Liver (tissue), 8 donors: ENCODE measurements at regions not wholly inside any gene's neighbourhood (a gene's known extent, or its start where the extent isn't known, plus 50 kb on each side); places are given as distances from the start of the nearest gene placed in this dataset.

Experiments
- DNase-seq: peaks from one replicate; pipeline ENCODE4 v3.0.0-alpha.2; 2017; ENCODE audit warnings: low spot score
- H3K27ac ChIP-seq, 2 donors: one replicate each; pipeline ENCODE4 v1.7.0; 2013; ENCODE audit warnings: inconsistent platforms in 2 of 2, low read length in 2 of 2, control low read depth in 1 of 2, low read depth in 1 of 2, mild to moderate bottlenecking in 1 of 2
- H3K27me3 ChIP-seq, 4 donors: one replicate each; pipeline versions ENCODE4 v1.6.1 to v1.7.0; 2013; ENCODE audit warnings: low read length in 3 of 4, inconsistent platforms in 1 of 4, mild to moderate bottlenecking in 1 of 4, moderate library complexity in 1 of 4; ENCODE audit not compliant: control insufficient read depth in 4 of 4, insufficient read depth in 4 of 4
- H3K36me3 ChIP-seq, 4 donors: one replicate each; pipeline versions ENCODE4 v1.6.1 to v1.7.0; 2013; ENCODE audit warnings: low read length in 3 of 4, mild to moderate bottlenecking in 3 of 4, low read depth in 1 of 4, moderate library complexity in 1 of 4; ENCODE audit not compliant: control insufficient read depth in 4 of 4, insufficient read depth in 3 of 4
- H3K4me1 ChIP-seq, 4 donors: one replicate each; pipeline versions ENCODE4 v1.6.1 to v1.7.0; 2013; ENCODE audit warnings: low read length in 3 of 4, mild to moderate bottlenecking in 3 of 4, moderate library complexity in 1 of 4; ENCODE audit not compliant: control insufficient read depth in 4 of 4, insufficient read depth in 4 of 4
- H3K4me3 ChIP-seq, 3 donors: one replicate each; pipeline versions ENCODE4 v1.6.1 to v1.7.0; 2013; ENCODE audit warnings: low read length in 3 of 3, control low read depth in 1 of 3, low read depth in 1 of 3, mild to moderate bottlenecking in 1 of 3
- H3K9ac ChIP-seq, 2 donors: one replicate each; pipeline ENCODE4 v1.7.0; 2013; ENCODE audit warnings: low read length in 2 of 2, mild to moderate bottlenecking in 2 of 2, moderate library complexity in 2 of 2, control low read depth in 1 of 2, low read depth in 1 of 2
- H3K9me3 ChIP-seq, 4 donors: one replicate each; pipeline versions ENCODE4 v1.6.1 to v1.7.0; 2013; ENCODE audit warnings: low read length in 3 of 4; ENCODE audit not compliant: control insufficient read depth in 4 of 4
- CTCF ChIP-seq: fragments of 150-350 bp; IDR thresholded peaks from 2 replicates; pipeline ENCODE4 v1.5.1; 2017; ENCODE audit warnings: improper control_type of control experiment, low read depth, low read length; ENCODE audit not compliant: missing input control
- EGR1 ChIP-seq, 2 donors: IDR thresholded peaks; 2 replicates each; pipeline ENCODE4 v1.6.1; 2016 to 2018; ENCODE audit warnings: antibody characterized with exemption in 2 of 2, low read depth in 2 of 2
- FOXA2 ChIP-seq: IDR thresholded peaks from 2 replicates; pipeline ENCODE4 v1.6.1; 2016; ENCODE audit warnings: antibody characterized with exemption
- GABPA ChIP-seq, 2 donors: IDR thresholded peaks in 1 of 2; conservative IDR thresholded peaks in 1 of 2; 2 replicates each; pipeline ENCODE4 v1.6.1; 2016; ENCODE audit warnings: antibody characterized with exemption in 2 of 2, mild to moderate bottlenecking in 1 of 2, moderate library complexity in 1 of 2
- HNF4G ChIP-seq: IDR thresholded peaks from 2 replicates; pipeline ENCODE4 v1.6.1; 2016; ENCODE audit warnings: antibody characterized with exemption
- JUND ChIP-seq, 2 donors: IDR thresholded peaks; 2 replicates each; pipeline ENCODE4 v1.6.1; 2016; ENCODE audit warnings: antibody characterized with exemption in 2 of 2
- MAX ChIP-seq: IDR thresholded peaks from 2 replicates; pipeline ENCODE4 v1.6.1; 2016; ENCODE audit warnings: antibody characterized with exemption
- RAD21 ChIP-seq, 2 donors: IDR thresholded peaks; 2 replicates each; pipeline ENCODE4 v1.6.1; 2016; ENCODE audit warnings: antibody characterized with exemption in 2 of 2, mild to moderate bottlenecking in 2 of 2
- REST ChIP-seq: IDR thresholded peaks from 2 replicates; pipeline ENCODE4 v1.6.1; 2016; ENCODE audit warnings: antibody characterized with exemption, mild to moderate bottlenecking
- RXRA ChIP-seq, 2 donors: IDR thresholded peaks; 2 replicates each; pipeline ENCODE4 v1.6.1; 2017 to 2018; ENCODE audit warnings: antibody characterized with exemption in 2 of 2, mild to moderate bottlenecking in 1 of 2
- SP1 ChIP-seq: IDR thresholded peaks from 2 replicates; pipeline ENCODE4 v1.6.1; 2018; ENCODE audit warnings: antibody characterized with exemption, mild to moderate bottlenecking
- TAF1 ChIP-seq: conservative IDR thresholded peaks from 2 replicates; pipeline ENCODE4 v1.6.1; 2016; ENCODE audit warnings: antibody characterized with exemption, mild to moderate bottlenecking
- YY1 ChIP-seq: IDR thresholded peaks from 2 replicates; pipeline ENCODE4 v1.6.1; 2016; ENCODE audit warnings: antibody characterized with exemption, mild to moderate bottlenecking
- WGBS: extraction: QIAGEN DNeasy Blood & Tissue Kit; methylation state at CpG from one replicate; pipeline ENCODE4 v1.1.7; 2013; 5-methylcytosine and 5-hydroxymethylcytosine counted together
- donor health status: healthy.
- donor health status: healthy.
- donor health status: healthy.
- donor health status: healthy.
- donor health status: healthy.

- Histone ChIP-seq H3K9me3 (no peaks in the 10 kb centered on the region), H3K27ac (no peak overlapping the region), H3K4me3 (no peak overlapping the region), H3K9ac (no peak overlapping the region), H3K27me3 (no peaks in the 10 kb centered on the region), H3K4me1 (no peaks in the 10 kb centered on the region), H3K36me3 (no peaks in the 10 kb centered on the region)
- DNase-seq, result no peak
- TF ChIP-seq CTCF (no peak), EGR1 (IDR thresholded peaks at IDR 0.05; ENCODE audit: low read depth in 2 of 2) (no peak), TAF1 (no peak), FOXA2 (no peak), RXRA (IDR thresholded peaks at IDR 0.05) (no peak), REST (no peak), YY1 (no peak), GABPA (IDR thresholded peaks at IDR 0.05 in 1 of 2, conservative IDR thresholded peaks at IDR 0.05 in 1 of 2) (no peak), HNF4G (no peak)
These were observed 1487.3 kb downstream of the PCDH7 start for GRCh38 chr4:32207456-32207855.

GRCh38 chr4:32215277-32215676 lies 1495.1 kb downstream of the PCDH7 start:
- Histone ChIP-seq H3K27ac (no peak overlapping the region), H3K9ac (no peak overlapping the region), H3K4me3 (no peak overlapping the region), H3K27me3 (no peaks in the 10 kb centered on the region), H3K9me3 (no peaks in the 10 kb centered on the region), H3K36me3 (no peaks in the 10 kb centered on the region), H3K4me1 (no peaks in the 10 kb centered on the region)
- no peak for DNase-seq
- no peak for TF ChIP-seq JUND (IDR thresholded peaks at IDR 0.05)
- TF ChIP-seq RAD21 (IDR thresholded peaks at IDR 0.05), result no peak
- TF ChIP-seq HNF4G, result no peak
- TF ChIP-seq REST, result no peak
- no peak for TF ChIP-seq CTCF
- no peak for TF ChIP-seq SP1
- no peak for TF ChIP-seq GABPA (IDR thresholded peaks at IDR 0.05 in 1 of 2, conservative IDR thresholded peaks at IDR 0.05 in 1 of 2)
- TF ChIP-seq TAF1, result no peak
- no peak for TF ChIP-seq MAX
- 92% methylated on average over 10 of the region's 10 CpGs for WGBS
